Prostate gland (tissue), 2 donors: ENCODE measurements at regions not wholly inside any gene's neighbourhood (a gene's known extent, or its start where the extent isn't known, plus 50 kb on each side); places are given as distances from the start of the nearest gene placed in this dataset.

Source experiments
- CTCF ChIP-seq, 4 experiments: fragments of 200-600 bp in 2 of 4; fragments of 450-650 bp in 2 of 4; sonication (generic) in 2 of 4; IDR thresholded peaks; 1 replicate in 3 of 4; 2 replicates in 1 of 4; pipeline ENCODE4 v1.5.1; 2016 to 2019; ENCODE audit warnings: antibody characterized with exemption in 4 of 4, mild to moderate bottlenecking in 2 of 4, moderate library complexity in 2 of 4
- POLR2A ChIP-seq: fragments of 450-650 bp; IDR thresholded peaks from one replicate; pipeline ENCODE4 v1.6.1; 2016; ENCODE audit warnings: antibody characterized with exemption, mild to moderate bottlenecking

GRCh38 chr6:14450133-14450504, 332.5 kb downstream of the CD83 start:
- TF ChIP-seq POLR2A (no peak), CTCF (IDR thresholded peaks at IDR 0.05) (no peak)
